SU-DHL-6 (cell line): ENCODE measurements at regions not wholly inside any gene's neighbourhood (a gene's known extent, or its start where the extent isn't known, plus 50 kb on each side); places are given as distances from the start of the nearest gene placed in this dataset.

Source experiments
- CTCF ChIP-seq: fragments of 200-600 bp; sonication (generic); IDR thresholded peaks from one replicate; pipeline ENCODE4 v1.5.1; 2017; ENCODE audit warnings: antibody characterized with exemption, mild to moderate bottlenecking, low read length, moderate library complexity; ENCODE audit not compliant: insufficient read depth, poor library complexity, severe bottlenecking
- EZH2phosphoT487 ChIP-seq: fragments of 200-600 bp; sonication (generic), shearing (Covaris generic); conservative IDR thresholded peaks from 2 replicates; pipeline ENCODE4 v1.6.1; 2018; ENCODE audit warnings: mild to moderate bottlenecking, antibody characterized with exemption, low read length, moderate library complexity, mixed read lengths

DNA sequence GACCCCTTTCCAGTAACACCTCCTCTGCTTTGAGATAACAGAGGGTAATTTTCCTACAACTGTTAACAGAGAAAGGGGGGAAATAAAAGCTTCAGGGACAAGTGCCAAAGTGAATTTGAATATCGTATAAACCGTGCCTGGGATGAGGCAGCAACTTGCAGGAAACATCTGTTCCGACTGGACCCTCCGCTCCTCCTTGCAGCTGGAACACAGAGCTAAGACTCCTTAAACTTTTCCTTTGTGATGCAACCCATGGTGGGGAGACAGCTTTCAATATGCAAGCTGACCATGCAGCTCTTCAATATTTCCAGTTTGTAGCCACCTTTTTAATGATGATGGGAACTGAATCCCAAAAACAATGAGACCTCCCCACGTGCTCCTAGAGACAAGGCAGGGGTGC, 432.6 kb downstream of the ZNF536 start:
- no peak for TF ChIP-seq CTCF
- no peak for TF ChIP-seq EZH2phosphoT487
